H1 (cell line): ENCODE measurements at regions not wholly inside any gene's neighbourhood (a gene's known extent, or its start where the extent isn't known, plus 50 kb on each side); places are given as distances from the start of the nearest gene placed in this dataset.

Experiments
- CTCF ChIA-PET: fragments of 300-600 bp; sonication (Branson Sonifier 250); formaldehyde crosslinking; loops from one replicate; lab custom pipeline; 2021; ENCODE audit not compliant: partially characterized antibody; lab: Charles Lee
- POLR2A ChIA-PET: fragments of 300-600 bp; sonication (Branson Sonifier 250); formaldehyde crosslinking; loops from one replicate; lab custom pipeline; 2021; ENCODE audit warnings: inconsistent platforms; ENCODE audit not compliant: partially characterized antibody; lab: Charles Lee
- DNase-seq, 2 experiments: peaks; one replicate each; pipeline versions ENCODE4 v3.0.0 to v3.0.0-alpha.2; 2010 to 2022; ENCODE audit warnings: low spot score in 2 of 2, low read depth in 1 of 2, mixed read lengths in 1 of 2
- FAIRE-seq: peaks from 2 replicates; lab custom pipeline; 2011; peaks lifted over from hg19 to GRCh38; lab: Jason Lieb, UNC
- H2AFZ ChIP-seq: 2 replicates; pipeline ENCODE4 v1.8.1; 2012; ENCODE audit warnings: low read length, inconsistent platforms
- H2AK5ac ChIP-seq: 2 replicates; pipeline ENCODE4 v1.6.1; 2013; ENCODE audit warnings: low read depth, low read length
- H2BK120ac ChIP-seq: replicated peaks from 2 replicates; pipeline ENCODE3; 2013; ENCODE audit warnings: low read depth, low read length, inconsistent platforms
- H2BK12ac ChIP-seq: 2 replicates; pipeline ENCODE4 v1.6.1; 2013; ENCODE audit warnings: low read depth, low read length
- H2BK15ac ChIP-seq: 2 replicates; pipeline ENCODE4 v1.6.1; 2013; ENCODE audit warnings: low read length
- H2BK20ac ChIP-seq: 2 replicates; pipeline ENCODE4 v1.6.1; 2013; ENCODE audit warnings: low read length
- H2BK5ac ChIP-seq: 2 replicates; pipeline ENCODE4 v1.6.1; 2013; ENCODE audit warnings: low read depth, low read length
- H3K14ac ChIP-seq: 2 replicates; pipeline ENCODE4 v1.6.1; 2013; ENCODE audit warnings: inconsistent platforms; ENCODE audit not compliant: insufficient read length
- H3K18ac ChIP-seq: 2 replicates; pipeline ENCODE4 v1.6.1; 2013; ENCODE audit warnings: low read length; ENCODE audit errors: extremely low read depth
- H3K23ac ChIP-seq: 2 replicates; pipeline ENCODE4 v1.6.1; 2013; ENCODE audit warnings: inconsistent platforms; ENCODE audit not compliant: insufficient read length
- H3K23me2 ChIP-seq: 2 replicates; pipeline ENCODE4 v1.6.1; 2013; ENCODE audit warnings: low read depth, low read length
- H3K27ac ChIP-seq: 2 replicates; pipeline ENCODE4 v1.6.1; 2011; ENCODE audit warnings: low read depth, low read length, inconsistent platforms
- H3K27me3 ChIP-seq, 4 experiments: replicated peaks in 1 of 4; 1 replicate in 1 of 4; 2 replicates in 3 of 4; pipeline versions ENCODE4 v1.6.1 to v1.8.1; 2011 to 2013; ENCODE audit warnings: low read length in 3 of 4, mild to moderate bottlenecking in 3 of 4, inconsistent platforms in 2 of 4, mixed read lengths in 2 of 4, moderate library complexity in 1 of 4; ENCODE audit not compliant: control insufficient read depth in 3 of 4, insufficient read depth in 3 of 4; ENCODE audit errors: extremely low read depth in 1 of 4
- H3K36me3 ChIP-seq, 4 experiments: 2 replicates each; pipeline versions ENCODE4 v1.6.1 to v1.8.1; 2011 to 2013; ENCODE audit warnings: mild to moderate bottlenecking in 4 of 4, low read length in 3 of 4, moderate library complexity in 2 of 4, control low read depth in 1 of 4, inconsistent platforms in 1 of 4; ENCODE audit not compliant: insufficient read depth in 4 of 4, control insufficient read depth in 2 of 4
- H3K4ac ChIP-seq: replicated peaks from 2 replicates; pipeline ENCODE3; 2013; ENCODE audit warnings: low read length, low read depth, mixed read lengths, inconsistent platforms; ENCODE audit not compliant: insufficient read length
- H3K4me1 ChIP-seq, 4 experiments: replicated peaks in 1 of 4; 1 replicate in 1 of 4; 2 replicates in 3 of 4; pipeline versions ENCODE4 v1.6.1 to v1.8.1; 2011 to 2013; ENCODE audit warnings: low read length in 3 of 4, inconsistent platforms in 2 of 4, mixed read lengths in 1 of 4; ENCODE audit not compliant: insufficient read depth in 4 of 4, control insufficient read depth in 3 of 4
- H3K4me2 ChIP-seq, 2 experiments: 2 replicates each; pipeline versions ENCODE4 v1.6.1 to v1.8.1; 2011 to 2013; ENCODE audit warnings: low read depth in 2 of 2, low read length in 2 of 2, control low read depth in 1 of 2, inconsistent platforms in 1 of 2, mild to moderate bottlenecking in 1 of 2; ENCODE audit not compliant: insufficient read depth in 1 of 2
- H3K4me3 ChIP-seq, 4 experiments: fragments of 200-600, 300-600 bp in 1 of 4; sonication (generic), shearing (Covaris generic), sonication (Bioruptor Twin) in 1 of 4; 2 replicates each; pipeline versions ENCODE4 v1.5.1 to v1.8.1; 2011 to 2016; ENCODE audit warnings: low read length in 4 of 4, low read depth in 3 of 4, control low read depth in 2 of 4, inconsistent platforms in 2 of 4, mild to moderate bottlenecking in 2 of 4, mixed read lengths in 1 of 4, moderate library complexity in 1 of 4; ENCODE audit not compliant: insufficient read depth in 2 of 4; ENCODE audit errors: extremely low read depth in 1 of 4
- H3K56ac ChIP-seq: replicated peaks from 2 replicates; pipeline ENCODE3; 2013; ENCODE audit warnings: low read depth, mild to moderate bottlenecking, mixed read lengths, low read length, inconsistent platforms; ENCODE audit not compliant: insufficient read length
- H3K79me1 ChIP-seq: 2 replicates; pipeline ENCODE4 v1.6.1; 2013; ENCODE audit warnings: low read depth, low read length, control low read depth
- H3K79me2 ChIP-seq, 2 experiments: 2 replicates each; pipeline versions ENCODE4 v1.6.1 to v1.8.1; 2012 to 2013; ENCODE audit warnings: low read length in 2 of 2, mild to moderate bottlenecking in 2 of 2, inconsistent platforms in 1 of 2; ENCODE audit not compliant: insufficient read depth in 2 of 2, control insufficient read depth in 1 of 2
- H3K9ac ChIP-seq, 4 experiments: replicated peaks in 1 of 4; 1 replicate in 1 of 4; 2 replicates in 3 of 4; pipeline versions ENCODE4 v1.6.1 to v1.8.1; 2011 to 2013; ENCODE audit warnings: low read depth in 3 of 4, low read length in 3 of 4, control low read depth in 2 of 4, mild to moderate bottlenecking in 2 of 4, moderate library complexity in 2 of 4, inconsistent platforms in 1 of 4; ENCODE audit errors: extremely low read depth in 1 of 4
- H3K9me3 ChIP-seq, 2 experiments: 2 replicates each; pipeline versions ENCODE4 v1.6.1 to v1.8.1; 2012 to 2013; ENCODE audit warnings: mild to moderate bottlenecking in 2 of 2, moderate library complexity in 2 of 2, control low read depth in 1 of 2, inconsistent platforms in 1 of 2, low read depth in 1 of 2, low read length in 1 of 2, mixed read lengths in 1 of 2; ENCODE audit not compliant: insufficient read depth in 2 of 2
- H4K20me1 ChIP-seq, 2 experiments: replicated peaks in 1 of 2; 2 replicates each; pipeline versions ENCODE3 to v1.8.1; 2011 to 2013; ENCODE audit warnings: inconsistent platforms in 2 of 2, low read length in 2 of 2, mild to moderate bottlenecking in 1 of 2; ENCODE audit not compliant: insufficient read depth in 2 of 2, control insufficient read depth in 1 of 2
- H4K5ac ChIP-seq: 2 replicates; pipeline ENCODE4 v1.6.1; 2013; ENCODE audit warnings: low read length, low read depth, mixed read lengths, inconsistent platforms; ENCODE audit not compliant: insufficient read length
- H4K8ac ChIP-seq: 2 replicates; pipeline ENCODE4 v1.8.0; 2013; ENCODE audit warnings: mild to moderate bottlenecking, moderate library complexity, low read length, inconsistent platforms; ENCODE audit not compliant: insufficient read depth; ENCODE audit errors: extremely low read depth
- H4K91ac ChIP-seq: replicated peaks from 2 replicates; pipeline ENCODE3; 2013; ENCODE audit warnings: low read length, mixed read lengths, inconsistent platforms; ENCODE audit not compliant: insufficient read length
- CHD2 ChIP-seq: IDR thresholded peaks from 2 replicates; pipeline ENCODE4 v1.6.1; 2012; ENCODE audit warnings: low read length, improper control_type of control experiment
- CTCF ChIP-seq, 3 experiments: IDR thresholded peaks; 1 replicate in 2 of 3; 2 replicates in 1 of 3; pipeline versions ENCODE4 v1.5.1 to v1.6.1; 2011; ENCODE audit warnings: low read length in 3 of 3, mild to moderate bottlenecking in 3 of 3, inconsistent platforms in 2 of 3, low read depth in 1 of 3, moderate library complexity in 1 of 3; ENCODE audit not compliant: insufficient read depth in 1 of 3; ENCODE audit errors: control extremely low read depth in 1 of 3
- GABPA ChIP-seq: IDR thresholded peaks from 2 replicates; pipeline ENCODE4 v1.6.1; 2011; ENCODE audit warnings: mild to moderate bottlenecking, low read length, moderate library complexity, borderline replicate concordance; ENCODE audit not compliant: insufficient read depth
- GTF2F1 ChIP-seq: IDR thresholded peaks from 2 replicates; pipeline ENCODE4 v1.6.1; 2012; ENCODE audit warnings: low read depth, low read length, improper control_type of control experiment, borderline replicate concordance
- KDM4A ChIP-seq: IDR thresholded peaks from one replicate; pipeline ENCODE4 v1.7.1; 2012; ENCODE audit warnings: low read depth, mild to moderate bottlenecking, moderate library complexity, low read length, inconsistent platforms; ENCODE audit not compliant: severe bottlenecking
- NRF1 ChIP-seq: IDR thresholded peaks from 2 replicates; pipeline ENCODE4 v1.6.1; 2011; ENCODE audit warnings: mild to moderate bottlenecking, low read depth, low read length, improper control_type of control experiment
- RFX5 ChIP-seq: IDR thresholded peaks from 2 replicates; pipeline ENCODE4 v1.6.1; 2011; ENCODE audit warnings: low read depth, low read length, improper control_type of control experiment, borderline replicate concordance
- RXRA ChIP-seq: IDR thresholded peaks from 2 replicates; pipeline ENCODE4 v1.6.1; 2011; ENCODE audit warnings: low read depth, mild to moderate bottlenecking, low read length, moderate library complexity; ENCODE audit not compliant: insufficient read depth
- SIX5 ChIP-seq: IDR thresholded peaks from 2 replicates; pipeline ENCODE4 v1.6.1; 2011; ENCODE audit warnings: mild to moderate bottlenecking, low read depth, low read length
- SUZ12 ChIP-seq: fragments of 200-600 bp; sonication (generic); IDR thresholded peaks from 2 replicates; pipeline ENCODE4 v1.6.1; 2012; ENCODE audit warnings: mild to moderate bottlenecking, inconsistent platforms, low read length, moderate library complexity, mixed read lengths
- TAF1 ChIP-seq: IDR thresholded peaks from 2 replicates; pipeline ENCODE4 v1.6.1; 2011; ENCODE audit warnings: mild to moderate bottlenecking, low read depth, low read length
- TBP ChIP-seq: IDR thresholded peaks from 2 replicates; pipeline ENCODE4 v1.6.1; 2011; ENCODE audit warnings: low read depth, low read length, improper control_type of control experiment
- WGBS, 2 experiments: shearing (Covaris generic) in 1 of 2; methylation state at CpG; one replicate each; pipeline versions ENCODE4 v1.1.6 to v1.1.7; 2013 to 2015; ENCODE audit warnings: low lambda C conversion rate in 2 of 2, mixed read lengths in 2 of 2, inconsistent platforms in 1 of 2, low coverage in 1 of 2, missing lambda C conversion rate in 1 of 2; ENCODE audit not compliant: insufficient replicate concordance in 2 of 2, insufficient coverage in 1 of 2, insufficient read length in 1 of 2; ENCODE audit errors: extremely low coverage in 1 of 2, missing lambda C conversion rate in 1 of 2; 5-methylcytosine and 5-hydroxymethylcytosine counted together

- no peaks in the 10 kb centered on the region for H3K36me3 ChIP-seq
- H2BK120ac ChIP-seq, result no peak overlapping the region
- H3K4me1 ChIP-seq, result no peaks in the 10 kb centered on the region
- no peak overlapping the region for H2BK5ac ChIP-seq
- H3K79me2 ChIP-seq, result no peaks in the 10 kb centered on the region
- no peaks in the 10 kb centered on the region for H3K27me3 ChIP-seq
- H2AK5ac ChIP-seq, result no peak overlapping the region
- H3K4ac ChIP-seq, result no peak overlapping the region
- no peaks in the 10 kb centered on the region for H4K20me1 ChIP-seq
- no peak for FAIRE-seq
- H3K9ac ChIP-seq, result no peak overlapping the region
- no peak overlapping the region for H2AFZ ChIP-seq
- H3K4me3 ChIP-seq, result no peak overlapping the region
- no peaks in the 10 kb centered on the region for H3K9me3 ChIP-seq
- no peaks in the 10 kb centered on the region for H3K23me2 ChIP-seq
- no peak overlapping the region for H3K14ac ChIP-seq
- ChIA-PET POLR2A (no interaction called here), CTCF (interaction anchor here (0.8 kb wide), 1 partner anchor 21 kb away, joined by 3 read pairs; no protein-coding TSS in a partner anchor)
- H3K27ac ChIP-seq, result no peak overlapping the region
- WGBS, 2 experiments, result 95% methylated on average over 3 of the region's 3 CpGs; no CpG with 5 or more reads in 1 of the 2 experiments
- no peak overlapping the region for H4K91ac ChIP-seq
- no peak overlapping the region for H3K23ac ChIP-seq
- H3K18ac ChIP-seq, result no peak overlapping the region
- H2BK15ac ChIP-seq, result no peak overlapping the region
- DNase-seq, result no peak
- no peak overlapping the region for H4K8ac ChIP-seq
- H2BK12ac ChIP-seq, result no peak overlapping the region
- H3K56ac ChIP-seq, result no peak overlapping the region
- H3K4me2 ChIP-seq, result no peak overlapping the region
- H4K5ac ChIP-seq, result no peak overlapping the region
- H2BK20ac ChIP-seq, result no peak overlapping the region
- H3K79me1 ChIP-seq, result no peaks in the 10 kb centered on the region
- TF ChIP-seq NRF1, result no peak
- no peak for TF ChIP-seq KDM4A
- no peak for TF ChIP-seq GTF2F1
- TF ChIP-seq TAF1, result no peak
- no peak for TF ChIP-seq CHD2
- TF ChIP-seq TBP, result no peak
- TF ChIP-seq RFX5, result no peak
- no peak for TF ChIP-seq GABPA
- no peak for TF ChIP-seq CTCF (IDR thresholded peaks at IDR 0.05; ENCODE audit: control extremely low read depth in 1 of 3, insufficient read depth in 1 of 3, low read depth in 1 of 3, low read length in 3 of 3)
- TF ChIP-seq SUZ12, result no peak
- TF ChIP-seq RXRA, result no peak
- no peak for TF ChIP-seq SIX5
These were observed 158.2 kb upstream of the ABI3BP start for GRCh38 chr3:101151286-101151913.
